ENCODE measurements at regions not wholly inside any gene's neighbourhood (a gene's known extent, or its start where the extent isn't known, plus 50 kb on each side); places are given as distances from the start of the nearest gene placed in this dataset.

- TF ChIP-seq POLR2AphosphoS5 (IDR thresholded peaks at IDR 0.05; ENCODE audit: low read depth, low read length), result no peak
- no peak for TF ChIP-seq CTCF (IDR thresholded peaks at IDR 0.05)
Observed at GRCh38 chr10:108051218-108051617, 886.7 kb upstream of the SORCS1 start.

All from Panc1 (cell line).